Adrenal gland (tissue), 9 donors: ENCODE measurements at regions not wholly inside any gene's neighbourhood (a gene's known extent, or its start where the extent isn't known, plus 50 kb on each side); places are given as distances from the start of the nearest gene placed in this dataset.

Experiments
- DNase-seq, 7 donors: peaks; one replicate each; pipeline ENCODE4 v3.0.0-alpha.2; 2019 to 2020
- H3K27ac ChIP-seq, 5 donors: fragments of 200-600 bp; sonication (generic) in 4 of 5; 1 replicate in 3 of 5; 2 replicates in 2 of 5; pipeline versions ENCODE4 v1.5.1 to v1.8.0; 2016 to 2020; ENCODE audit warnings: mild to moderate bottlenecking in 1 of 5
- H3K27me3 ChIP-seq: fragments of 200-600 bp; 2 replicates; pipeline ENCODE4 v1.8.0; 2021
- H3K36me3 ChIP-seq, 2 donors: fragments of 200-600 bp; replicated peaks in 1 of 2; 1 replicate in 1 of 2; 2 replicates in 1 of 2; pipeline versions ENCODE4 v1.5.1 to v1.8.0; 2018 to 2022
- H3K4me1 ChIP-seq, 2 donors: fragments of 200-600 bp; replicated peaks in 1 of 2; 1 replicate in 1 of 2; 2 replicates in 1 of 2; pipeline versions ENCODE4 v1.5.1 to v1.8.0; 2018 to 2021
- H3K4me3 ChIP-seq, 4 donors: fragments of 200-600 bp; sonication (generic) in 3 of 4; one replicate each; pipeline ENCODE4 v1.5.1; 2016 to 2018
- H3K9me3 ChIP-seq, 3 donors: fragments of 200-600 bp; sonication (generic) in 1 of 3; replicated peaks in 1 of 3; 1 replicate in 2 of 3; 2 replicates in 1 of 3; pipeline versions ENCODE4 v1.5.1 to v1.8.0; 2016 to 2021
- CTCF ChIP-seq, 6 experiments: fragments of 450-650 bp in 4 of 6; fragments of 200-600 bp in 2 of 6; sonication (generic) in 1 of 6; IDR thresholded peaks; 1 replicate in 5 of 6; 2 replicates in 1 of 6; pipeline versions ENCODE4 v1.5.1 to v1.8.0; 2016 to 2021; ENCODE audit warnings: antibody characterized with exemption in 6 of 6, mild to moderate bottlenecking in 2 of 6, moderate library complexity in 1 of 6
- POLR2A ChIP-seq, 2 donors: fragments of 450-650 bp; IDR thresholded peaks; one replicate each; pipeline ENCODE4 v1.6.1; 2017; ENCODE audit warnings: antibody characterized with exemption in 2 of 2, mild to moderate bottlenecking in 2 of 2, moderate library complexity in 1 of 2
- WGBS, 4 donors: extraction: QIAGEN DNeasy Blood & Tissue Kit in 2 of 4; methylation state at CpG; one replicate each; pipeline versions ENCODE4 v1.1.5 to v1.1.7; 2013 to 2017; 5-methylcytosine and 5-hydroxymethylcytosine counted together
- intact Hi-C, 2 donors: fragments of 100-400 bp; cut with DNase I; formaldehyde crosslinking; loops; one replicate each; pipeline versions ENCODE4 v1.14.1 to v1.15.0; 2022 to 2023
- donor health status: healthy with polysubstance abuse.
- donor health status: Bipolar disorder and iron deficiency.
- donor health status: DM: yes; HTN: yes; CAD: no.
- donor health status: DM: no; HTN: no; CAD: no.
- donor health status: DM: no; HTN: no; CAD: no.

- WGBS, 4 donors = 77 to 85% (median 81%) methylated on average over 13 to 22 of the region's 22 CpGs
- intact Hi-C loops = no loop called here
- no peaks in the 10 kb centered on the region for H3K36me3 ChIP-seq
- no peak overlapping the region for H3K27ac ChIP-seq
- TF ChIP-seq CTCF (IDR thresholded peaks at IDR 0.05) = no peak
- TF ChIP-seq POLR2A (IDR thresholded peaks at IDR 0.05) = no peak
- no peak overlapping the region for H3K4me3 ChIP-seq
- H3K27me3 ChIP-seq = no peaks in the 10 kb centered on the region
- H3K4me1 ChIP-seq = peaks cover 0 to 7% of the 10 kb centered on the region in 2 donors
- no peak for DNase-seq
- H3K9me3 ChIP-seq = no peaks in the 10 kb centered on the region
Measured at GRCh38 chr2:239750929-239751678, 274.0 kb downstream of the NDUFA10 start.

- no peak overlapping the region for H3K4me3 ChIP-seq
- H3K27me3 ChIP-seq = no peaks in the 10 kb centered on the region
- intact Hi-C loops = no loop called here
- no peak overlapping the region for H3K27ac ChIP-seq
- H3K4me1 ChIP-seq = peaks cover 0 to 7% of the 10 kb centered on the region in 2 donors
- no peaks in the 10 kb centered on the region for H3K36me3 ChIP-seq
- WGBS, 4 donors = 89 to 95% (median 92%) methylated on average over 14 to 29 of the region's 29 CpGs
- no peak for DNase-seq
- TF ChIP-seq POLR2A (IDR thresholded peaks at IDR 0.05) = no peak
- no peak for TF ChIP-seq CTCF (IDR thresholded peaks at IDR 0.05)
- H3K9me3 ChIP-seq = no peaks in the 10 kb centered on the region
Measured at GRCh38 chr2:239750045-239750835, 274.9 kb downstream of the NDUFA10 start.

- no peak for TF ChIP-seq POLR2A (IDR thresholded peaks at IDR 0.05)
- TF ChIP-seq CTCF (IDR thresholded peaks at IDR 0.05) = no peak
- 88 to 94% (median 91%) methylated on average over 7 to 12 of the region's 12 CpGs for WGBS, 4 donors
- no peak for DNase-seq
Measured at GRCh38 chr2:239749272-239749873, 275.8 kb downstream of the NDUFA10 start.

GRCh38 chr2:239748811-239749210, 276.3 kb downstream of the NDUFA10 start:
- Histone ChIP-seq H3K4me3 (no peak overlapping the region), H3K9me3 (no peaks in the 10 kb centered on the region), H3K27me3 (no peaks in the 10 kb centered on the region), H3K36me3 (no peaks in the 10 kb centered on the region), H3K27ac (no peak overlapping the region), H3K4me1 (peaks cover 0 to 7% of the 10 kb centered on the region in 2 donors)
- no peak for DNase-seq
- no peak for TF ChIP-seq CTCF (IDR thresholded peaks at IDR 0.05)
- no peak for TF ChIP-seq POLR2A (IDR thresholded peaks at IDR 0.05)
- 79 to 95% (median 86%) methylated on average over 7 to 9 of the region's 9 CpGs for WGBS, 4 donors
- intact Hi-C loops = no loop called here

More at GRCh38 chr2:239749272-239749873, 275.8 kb downstream of the NDUFA10 start:
- no peak overlapping the region for H3K4me3 ChIP-seq
- no peak overlapping the region for H3K27ac ChIP-seq
- intact Hi-C loops = no loop called here
- no peaks in the 10 kb centered on the region for H3K27me3 ChIP-seq
- H3K9me3 ChIP-seq = no peaks in the 10 kb centered on the region
- peaks cover 0 to 7% of the 10 kb centered on the region in 2 donors for H3K4me1 ChIP-seq
- no peaks in the 10 kb centered on the region for H3K36me3 ChIP-seq
